Sigmoid colon (tissue), 6 donors: ENCODE measurements at regions not wholly inside any gene's neighbourhood (a gene's known extent, or its start where the extent isn't known, plus 50 kb on each side); places are given as distances from the start of the nearest gene placed in this dataset.

Source experiments
- DNase-seq: peaks from one replicate; pipeline ENCODE4 v3.0.0-alpha.2; 2019
- H3K27ac ChIP-seq, 4 donors: fragments of 200-600 bp; sonication (generic); one replicate each; pipeline ENCODE4 v1.5.1; 2016 to 2019; ENCODE audit warnings: mild to moderate bottlenecking in 1 of 4
- H3K27me3 ChIP-seq, 3 donors: fragments of 200-600 bp; sonication (generic); one replicate each; pipeline ENCODE4 v1.5.1; 2019; ENCODE audit warnings: mild to moderate bottlenecking in 1 of 3
- H3K36me3 ChIP-seq, 4 donors: fragments of 200-600 bp; sonication (generic); one replicate each; pipeline ENCODE4 v1.5.1; 2016 to 2019
- H3K4me1 ChIP-seq, 4 donors: fragments of 200-600 bp; sonication (generic); one replicate each; pipeline ENCODE4 v1.5.1; 2017 to 2019
- H3K4me3 ChIP-seq, 4 donors: fragments of 200-600 bp; sonication (generic); one replicate each; pipeline ENCODE4 v1.5.1; 2017 to 2019; ENCODE audit warnings: mild to moderate bottlenecking in 2 of 4, moderate library complexity in 1 of 4
- H3K9me3 ChIP-seq, 4 donors: fragments of 200-600 bp in 3 of 4; sonication (generic) in 3 of 4; one replicate each; pipeline versions ENCODE4 v1.5.1 to v1.6.1; 2013 to 2019
- CTCF ChIP-seq, 4 experiments: fragments of 450-650 bp in 3 of 4; fragments of 200-600 bp in 1 of 4; IDR thresholded peaks; one replicate each; pipeline ENCODE4 v1.5.1; 2016 to 2019; ENCODE audit warnings: antibody characterized with exemption in 4 of 4, mild to moderate bottlenecking in 3 of 4, moderate library complexity in 2 of 4
- EP300 ChIP-seq, 4 donors: sonication (generic); formaldehyde crosslinking; IDR thresholded peaks; one replicate each; pipeline ENCODE4 v1.6.1; 2017; ENCODE audit warnings: antibody characterized with exemption in 4 of 4
- POLR2A ChIP-seq, 2 donors: fragments of 450-650 bp; IDR thresholded peaks; one replicate each; pipeline ENCODE4 v1.6.1; 2016; ENCODE audit warnings: antibody characterized with exemption in 2 of 2, mild to moderate bottlenecking in 2 of 2, moderate library complexity in 2 of 2
- POLR2AphosphoS5 ChIP-seq, 4 donors: sonication (generic); formaldehyde crosslinking; IDR thresholded peaks; one replicate each; pipeline ENCODE4 v1.6.1; 2017; ENCODE audit warnings: antibody characterized with exemption in 4 of 4
- WGBS, 2 donors: extraction: QIAGEN DNeasy Blood & Tissue Kit; methylation state at CpG; one replicate each; pipeline ENCODE4 v1.1.7; 2013; 5-methylcytosine and 5-hydroxymethylcytosine counted together
- intact Hi-C: fragments of 100-400 bp; cut with DNase I; formaldehyde crosslinking; loops from one replicate; pipeline ENCODE4 v1.15.1; 2023
- donor health status: healthy with polysubstance abuse.
- donor health status: healthy.

- Histone ChIP-seq H3K4me3 (no peak overlapping the region), H3K27ac (no peak overlapping the region), H3K9me3 (no peaks in the 10 kb centered on the region), H3K27me3 (no peaks in the 10 kb centered on the region), H3K4me1 (no peaks in the 10 kb centered on the region), H3K36me3 (no peaks in the 10 kb centered on the region)
- TF ChIP-seq EP300 (IDR thresholded peaks at IDR 0.05): no peak
- no peak for TF ChIP-seq POLR2A (IDR thresholded peaks at IDR 0.05)
- no peak for TF ChIP-seq CTCF (IDR thresholded peaks at IDR 0.05)
- TF ChIP-seq POLR2AphosphoS5 (IDR thresholded peaks at IDR 0.05): no peak
- DNase-seq: no peak
- intact Hi-C loops: no loop called here
- WGBS, 2 donors: 86 to 91% methylated on average over 6 of the region's 6 CpGs
Measured at GRCh38 chr5:173448856-173449255, 120.6 kb upstream of the STC2 start.

- Histone ChIP-seq H3K27me3 (no peaks in the 10 kb centered on the region), H3K27ac (no peak overlapping the region), H3K4me1 (no peaks in the 10 kb centered on the region), H3K9me3 (no peaks in the 10 kb centered on the region), H3K4me3 (no peak overlapping the region), H3K36me3 (no peaks in the 10 kb centered on the region)
- WGBS, 2 donors: 74 to 82% methylated on average over 4 of the region's 4 CpGs
- TF ChIP-seq CTCF (IDR thresholded peaks at IDR 0.05) (no peak), EP300 (IDR thresholded peaks at IDR 0.05) (no peak), POLR2A (IDR thresholded peaks at IDR 0.05) (no peak), POLR2AphosphoS5 (IDR thresholded peaks at IDR 0.05) (no peak)
- no peak for DNase-seq
- intact Hi-C loops: no loop called here
Measured at GRCh38 chr5:173443971-173444370, 115.8 kb upstream of the STC2 start.

GRCh38 chr5:173441053-173441628 lies 112.9 kb upstream of the STC2 start:
- 53 to 71% methylated on average over 4 of the region's 4 CpGs for WGBS, 2 donors
- no peak for DNase-seq
- Histone ChIP-seq H3K36me3 (no peaks in the 10 kb centered on the region), H3K27ac (no peak overlapping the region), H3K27me3 (no peaks in the 10 kb centered on the region), H3K4me1 (peaks cover 0 to 6% (median 0%) of the 10 kb centered on the region in 4 donors), H3K9me3 (no peaks in the 10 kb centered on the region), H3K4me3 (no peak overlapping the region)
- intact Hi-C loops: no loop called here
- TF ChIP-seq CTCF (IDR thresholded peaks at IDR 0.05): no peak
- TF ChIP-seq EP300 (IDR thresholded peaks at IDR 0.05): no peak
- TF ChIP-seq POLR2AphosphoS5 (IDR thresholded peaks at IDR 0.05): no peak
- no peak for TF ChIP-seq POLR2A (IDR thresholded peaks at IDR 0.05)

GRCh38 chr5:173438951-173439350 lies 110.7 kb upstream of the STC2 start:
- 82 to 84% methylated on average over 1 of the region's 1 CpG for WGBS, 2 donors
- no peak overlapping the region for H3K4me3 ChIP-seq
- intact Hi-C loops: no loop called here
- no peaks in the 10 kb centered on the region for H3K27me3 ChIP-seq
- no peaks in the 10 kb centered on the region for H3K36me3 ChIP-seq
- TF ChIP-seq POLR2A (IDR thresholded peaks at IDR 0.05) (no peak), EP300 (IDR thresholded peaks at IDR 0.05) (no peak), CTCF (IDR thresholded peaks at IDR 0.05) (no peak), POLR2AphosphoS5 (IDR thresholded peaks at IDR 0.05) (no peak)
- peaks cover 0 to 15% (median 4%) of the 10 kb centered on the region in 4 donors for H3K4me1 ChIP-seq
- no peak for DNase-seq
- no peak overlapping the region for H3K27ac ChIP-seq
- no peaks in the 10 kb centered on the region for H3K9me3 ChIP-seq

- Histone ChIP-seq H3K9me3 (no peaks in the 10 kb centered on the region), H3K27ac (peak overlapping the region in 2 of 4 donors; percentile 34 to 43), H3K4me1 (peaks cover 0 to 15% (median 4%) of the 10 kb centered on the region in 4 donors), H3K27me3 (no peaks in the 10 kb centered on the region), H3K36me3 (no peaks in the 10 kb centered on the region), H3K4me3 (peak overlapping the region in 1 of 4 donors; percentile 12)
- no peak for DNase-seq
- WGBS, 2 donors: 53 to 59% methylated on average over 15 of the region's 15 CpGs
- intact Hi-C loops: no loop called here
- TF ChIP-seq POLR2AphosphoS5 (IDR thresholded peaks at IDR 0.05): no peak
- no peak for TF ChIP-seq POLR2A (IDR thresholded peaks at IDR 0.05)
- TF ChIP-seq EP300 (IDR thresholded peaks at IDR 0.05): no peak
- TF ChIP-seq CTCF (IDR thresholded peaks at IDR 0.05): no peak
Measured at GRCh38 chr5:173435447-173435846, 107.2 kb upstream of the STC2 start.
